ENCODE measurements at regions not wholly inside any gene's neighbourhood (a gene's known extent, or its start where the extent isn't known, plus 50 kb on each side); places are given as distances from the start of the nearest gene placed in this dataset.

DNA sequence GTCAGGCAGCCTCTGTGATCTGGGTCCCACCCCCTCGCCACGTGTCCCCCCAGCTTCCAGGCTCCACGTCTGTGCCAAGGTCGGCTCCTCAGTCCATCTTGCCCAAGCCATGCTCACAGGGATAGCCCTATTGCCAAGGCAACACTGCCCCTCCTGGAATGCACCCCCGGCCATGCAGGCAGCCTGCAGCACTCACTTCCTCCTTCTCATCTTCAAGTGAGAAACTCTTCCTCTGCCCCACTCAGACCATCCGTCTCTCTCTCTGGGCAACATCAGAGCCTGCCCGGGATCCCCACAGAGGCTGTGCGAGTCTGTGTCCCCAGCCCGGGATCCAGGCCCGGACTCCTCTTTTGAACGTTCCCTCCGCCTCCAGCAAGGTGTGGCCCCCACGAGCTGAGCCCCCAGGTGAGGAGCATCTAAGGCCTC lies 852.3 kb downstream of the BRD1 start:
- Histone ChIP-seq H4K20me1 (ENCODE audit: low read depth, low read length) (no peaks in the 10 kb centered on the region), H3K27ac (ENCODE audit: low read depth, low read length) (no peak overlapping the region)

DNA sequence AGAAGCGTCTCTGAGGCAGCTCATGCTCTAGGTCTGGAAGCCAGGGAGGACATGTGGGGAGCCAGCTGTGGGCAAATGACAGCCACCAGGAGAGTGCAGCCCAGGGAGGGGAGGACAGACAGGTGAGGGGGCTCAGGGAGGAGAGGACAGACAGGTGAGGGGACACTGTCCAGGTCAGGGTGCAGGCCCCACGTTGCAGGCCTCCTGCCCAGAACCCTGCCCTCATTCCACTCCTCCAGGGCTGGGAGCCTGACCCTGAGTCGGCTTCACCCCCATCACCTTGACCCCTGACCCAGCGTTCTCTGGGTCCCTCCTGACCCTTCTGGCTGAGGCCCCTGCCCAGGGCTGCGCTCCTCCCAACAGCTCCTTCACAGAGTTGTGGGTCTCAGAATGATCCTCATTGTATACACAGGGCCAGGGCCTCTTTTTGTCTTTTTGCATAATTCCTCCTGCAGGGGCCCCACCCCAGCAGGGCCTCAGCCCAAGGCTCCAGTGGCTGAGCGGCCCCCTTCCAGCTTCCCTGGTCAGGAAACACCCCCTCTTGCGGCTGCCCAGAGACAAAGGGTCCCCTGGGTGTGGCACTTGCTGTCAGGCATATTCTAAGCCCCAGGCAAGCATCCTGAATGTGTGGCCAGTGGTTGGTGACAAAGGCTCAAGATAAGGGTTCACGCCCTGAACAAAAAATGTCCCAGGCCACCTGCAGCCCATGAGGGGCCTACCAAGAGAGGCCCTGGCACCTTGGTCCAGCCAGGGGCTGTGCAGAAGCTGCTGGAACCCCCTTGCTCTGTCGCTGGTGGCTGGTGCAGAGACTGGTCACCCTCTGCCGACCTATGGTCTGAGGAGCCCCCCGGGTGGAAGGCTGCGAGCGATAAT lies 853.0 kb downstream of the BRD1 start:
- H3K36me3 ChIP-seq (ENCODE audit: low read length), result no peaks in the 10 kb centered on the region
- H3K79me2 ChIP-seq (ENCODE audit: insufficient read depth, low read length), result no peaks in the 10 kb centered on the region
- no peaks in the 10 kb centered on the region for H3F3A ChIP-seq (ENCODE audit: insufficient read depth)
- no peaks in the 10 kb centered on the region for H4K20me1 ChIP-seq (ENCODE audit: low read depth, low read length)
- no peaks in the 10 kb centered on the region for H3K9me3 ChIP-seq (ENCODE audit: insufficient read depth, low read length)
- no peaks in the 10 kb centered on the region for H3K27me3 ChIP-seq (ENCODE audit: low read length)
- TF ChIP-seq, protein P1, sequence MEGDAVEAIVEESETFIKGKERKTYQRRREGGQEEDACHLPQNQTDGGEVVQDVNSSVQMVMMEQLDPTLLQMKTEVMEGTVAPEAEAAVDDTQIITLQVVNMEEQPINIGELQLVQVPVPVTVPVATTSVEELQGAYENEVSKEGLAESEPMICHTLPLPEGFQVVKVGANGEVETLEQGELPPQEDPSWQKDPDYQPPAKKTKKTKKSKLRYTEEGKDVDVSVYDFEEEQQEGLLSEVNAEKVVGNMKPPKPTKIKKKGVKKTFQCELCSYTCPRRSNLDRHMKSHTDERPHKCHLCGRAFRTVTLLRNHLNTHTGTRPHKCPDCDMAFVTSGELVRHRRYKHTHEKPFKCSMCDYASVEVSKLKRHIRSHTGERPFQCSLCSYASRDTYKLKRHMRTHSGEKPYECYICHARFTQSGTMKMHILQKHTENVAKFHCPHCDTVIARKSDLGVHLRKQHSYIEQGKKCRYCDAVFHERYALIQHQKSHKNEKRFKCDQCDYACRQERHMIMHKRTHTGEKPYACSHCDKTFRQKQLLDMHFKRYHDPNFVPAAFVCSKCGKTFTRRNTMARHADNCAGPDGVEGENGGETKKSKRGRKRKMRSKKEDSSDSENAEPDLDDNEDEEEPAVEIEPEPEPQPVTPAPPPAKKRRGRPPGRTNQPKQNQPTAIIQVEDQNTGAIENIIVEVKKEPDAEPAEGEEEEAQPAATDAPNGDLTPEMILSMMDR (IDR thresholded peaks at IDR 0.05; ENCODE audit: insufficient read depth, low read length, poor library complexity, severe bottlenecking), result no peak
- H3K9ac ChIP-seq (ENCODE audit: low read length), result no peak overlapping the region
- H2AFZ ChIP-seq (ENCODE audit: low read depth, low read length, severe bottlenecking), result no peak overlapping the region
- no peak overlapping the region for H3K4me3 ChIP-seq (ENCODE audit: insufficient read depth, low read length, poor library complexity, severe bottlenecking)
- no peaks in the 10 kb centered on the region for H3K9me2 ChIP-seq (replicated peaks; ENCODE audit: insufficient read depth, low read length)
- no peak overlapping the region for H3K4me2 ChIP-seq (ENCODE audit: low read depth, low read length, poor library complexity, severe bottlenecking)
- no peak overlapping the region for H3K27ac ChIP-seq (ENCODE audit: low read depth, low read length)

More for the DNA sequence above, 852.3 kb downstream of the BRD1 start:
- no peak overlapping the region for H3K9ac ChIP-seq (ENCODE audit: low read length)
- no peaks in the 10 kb centered on the region for H3F3A ChIP-seq (ENCODE audit: insufficient read depth)
- H2AFZ ChIP-seq (ENCODE audit: low read depth, low read length, severe bottlenecking), result no peak overlapping the region
- no peaks in the 10 kb centered on the region for H3K79me2 ChIP-seq (ENCODE audit: insufficient read depth, low read length)
- no peaks in the 10 kb centered on the region for H3K27me3 ChIP-seq (ENCODE audit: low read length)
- no peak overlapping the region for H3K4me2 ChIP-seq (ENCODE audit: low read depth, low read length, poor library complexity, severe bottlenecking)
- no peak for TF ChIP-seq EZH2phosphoT487 (conservative IDR thresholded peaks at IDR 0.05; ENCODE audit: low read length)
- TF ChIP-seq, protein P1 (IDR thresholded peaks at IDR 0.05; ENCODE audit: insufficient read depth, low read length, poor library complexity, severe bottlenecking), result no peak
- H3K36me3 ChIP-seq (ENCODE audit: low read length), result no peaks in the 10 kb centered on the region
- no peak overlapping the region for H3K4me3 ChIP-seq (ENCODE audit: insufficient read depth, low read length, poor library complexity, severe bottlenecking)
- H3K9me3 ChIP-seq (ENCODE audit: insufficient read depth, low read length), result no peaks in the 10 kb centered on the region
- H3K9me2 ChIP-seq (replicated peaks; ENCODE audit: insufficient read depth, low read length), result no peaks in the 10 kb centered on the region

DNA sequence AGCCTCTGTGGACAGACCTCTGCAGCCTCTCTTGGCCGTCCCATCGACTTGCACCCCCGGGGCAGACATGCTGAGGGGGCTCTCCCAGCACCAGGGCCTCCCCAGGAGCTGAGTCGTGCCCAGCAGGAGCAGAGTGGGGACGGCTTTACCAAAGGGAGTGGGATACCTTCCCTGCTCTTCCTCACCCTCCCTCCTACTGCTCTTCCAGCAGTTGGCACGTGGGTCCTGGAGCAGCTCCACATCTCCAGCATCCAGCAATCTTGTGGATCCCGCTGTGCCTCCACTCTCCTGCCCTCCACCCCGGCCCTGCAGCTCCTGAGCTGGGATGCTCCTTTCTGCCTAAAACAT lies 854.0 kb downstream of the BRD1 start:
- Histone ChIP-seq H3K79me2 (ENCODE audit: insufficient read depth, low read length) (no peaks in the 10 kb centered on the region), H3K27me3 (ENCODE audit: low read length) (no peaks in the 10 kb centered on the region), H3K36me3 (ENCODE audit: low read length) (no peaks in the 10 kb centered on the region), H4K20me1 (ENCODE audit: low read depth, low read length) (no peaks in the 10 kb centered on the region), H3K9me2 (replicated peaks; ENCODE audit: insufficient read depth, low read length) (no peaks in the 10 kb centered on the region), H3K4me2 (ENCODE audit: low read depth, low read length, poor library complexity, severe bottlenecking) (no peak overlapping the region), H3K9ac (ENCODE audit: low read length) (no peak overlapping the region), H3F3A (ENCODE audit: insufficient read depth) (no peaks in the 10 kb centered on the region), H3K27ac (ENCODE audit: low read depth, low read length) (no peak overlapping the region), H3K4me3 (ENCODE audit: insufficient read depth, low read length, poor library complexity, severe bottlenecking) (no peak overlapping the region), H3K9me3 (ENCODE audit: insufficient read depth, low read length) (no peaks in the 10 kb centered on the region), H2AFZ (ENCODE audit: low read depth, low read length, severe bottlenecking) (no peak overlapping the region)
- TF ChIP-seq, protein P1 (IDR thresholded peaks at IDR 0.05; ENCODE audit: insufficient read depth, low read length, poor library complexity, severe bottlenecking), result no peak
- TF ChIP-seq EZH2phosphoT487 (conservative IDR thresholded peaks at IDR 0.05; ENCODE audit: low read length), result no peak
